Activated CD8-positive, alpha-beta T cell treated with anti-CD3 and anti-CD28 coated beads, Interleukin-2, amount 10 ng/mL, durations not matched to agents 7 days and 5 days (primary cell): ENCODE measurements at regions not wholly inside any gene's neighbourhood (a gene's known extent, or its start where the extent isn't known, plus 50 kb on each side); places are given as distances from the start of the nearest gene placed in this dataset.

Experiments
- ATAC-seq: fragments of 150-1000 bp; cut with Tn5 transposase; one replicate; pipeline ENCODE4 v1.10.0; 2021; ENCODE audit warnings: moderate library complexity
- CTCF ChIA-PET: fragments of 350-600 bp; sonication (Branson Sonifier 250); formaldehyde crosslinking; loops from one replicate; lab custom pipeline; 2021; ENCODE audit warnings: antibody characterized with exemption; lab: Charles Lee
- POLR2A ChIA-PET: fragments of 350-600 bp; sonication (Branson Sonifier 250); formaldehyde crosslinking; loops from one replicate; lab custom pipeline; 2021; ENCODE audit warnings: antibody characterized with exemption; lab: Charles Lee
- DNase-seq: peaks from one replicate; pipeline ENCODE4 v3.0.0-alpha.2; 2020
- H3K27ac Mint-ChIP-seq: one replicate; pipeline ENCODE4 v1.8.0; 2021; ENCODE audit warnings: mild to moderate bottlenecking, mixed read lengths
- H3K27me3 Mint-ChIP-seq: one replicate; pipeline ENCODE4 v1.8.0; 2021; ENCODE audit warnings: low read depth, mixed read lengths
- H3K36me3 Mint-ChIP-seq: one replicate; pipeline ENCODE4 v1.8.0; 2021; ENCODE audit warnings: low read depth, mixed read lengths
- H3K4me1 Mint-ChIP-seq: one replicate; pipeline ENCODE4 v1.8.0; 2021; ENCODE audit warnings: low read depth, mixed read lengths
- H3K4me3 Mint-ChIP-seq: one replicate; pipeline ENCODE4 v1.8.0; 2021; ENCODE audit warnings: mild to moderate bottlenecking, mixed read lengths
- H3K9me3 Mint-ChIP-seq: one replicate; pipeline ENCODE4 v1.8.0; 2022; ENCODE audit warnings: mixed read lengths; ENCODE audit not compliant: insufficient read depth

DNA sequence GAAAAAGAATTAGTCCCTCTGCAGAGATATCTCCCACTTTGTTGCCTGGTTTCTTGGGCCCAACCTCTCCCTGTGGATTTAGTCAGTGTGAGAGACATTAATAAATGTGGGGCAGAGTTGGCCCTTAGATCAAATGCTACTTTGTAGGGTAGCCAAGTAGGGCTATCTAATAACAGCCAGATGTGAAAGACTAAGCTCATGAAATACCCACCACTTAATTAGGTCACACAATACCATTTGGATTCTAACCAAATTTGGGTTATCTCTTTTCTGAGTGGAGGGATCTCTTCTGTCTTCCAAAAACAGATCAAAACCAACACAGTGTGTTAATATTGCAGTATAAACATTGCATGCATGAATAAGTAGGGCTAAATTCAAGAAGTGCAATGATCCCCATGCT, 626.8 kb upstream of the ZEB2 start:
- H3K27ac Mint-ChIP-seq: no peak overlapping the region
- H3K9me3 Mint-ChIP-seq: no peaks in the 10 kb centered on the region
- no peaks in the 10 kb centered on the region for H3K27me3 Mint-ChIP-seq
- no peak for ATAC-seq
- H3K36me3 Mint-ChIP-seq: no peaks in the 10 kb centered on the region
- ChIA-PET POLR2A (no interaction called here), CTCF (no interaction called here)
- H3K4me1 Mint-ChIP-seq: no peaks in the 10 kb centered on the region
- DNase-seq: no peak
- H3K4me3 Mint-ChIP-seq: no peak overlapping the region

DNA sequence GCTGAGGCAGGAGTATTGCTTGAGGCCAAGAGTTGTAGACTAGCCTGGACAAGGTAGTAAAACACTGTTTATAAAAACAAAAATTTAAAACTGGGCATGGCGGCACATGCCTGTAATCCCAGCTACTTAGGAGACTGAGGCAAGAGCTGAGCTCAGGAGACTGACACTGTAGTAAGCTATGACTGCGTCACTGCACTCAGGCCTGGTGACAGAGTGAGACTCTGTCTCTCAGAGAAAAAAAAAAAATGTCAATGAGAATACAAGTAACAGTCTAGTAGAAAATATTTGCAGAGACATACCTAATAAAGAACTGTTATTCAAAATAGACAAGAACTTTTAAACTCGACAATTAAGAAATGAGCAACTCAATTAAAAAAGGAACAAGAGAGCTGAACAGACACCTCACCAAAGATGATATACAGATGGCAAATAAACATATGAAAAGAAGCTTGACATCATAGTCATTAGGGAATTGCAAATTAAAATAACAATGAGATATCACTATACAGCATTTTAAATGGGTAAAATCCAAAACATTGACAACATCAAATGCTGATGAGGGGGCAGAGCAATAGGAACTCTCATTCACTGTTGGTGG, 624.3 kb upstream of the ZEB2 start:
- Mint-ChIP-seq H3K9me3 (no peaks in the 10 kb centered on the region), H3K4me3 (no peak overlapping the region), H3K36me3 (no peaks in the 10 kb centered on the region), H3K4me1 (no peaks in the 10 kb centered on the region), H3K27ac (no peak overlapping the region), H3K27me3 (no peaks in the 10 kb centered on the region)
- ATAC-seq (no peak), DNase-seq (no peak)
- CTCF ChIA-PET: interaction anchor here (0.7 kb wide), 1 partner anchor 27 kb away, joined by 3 read pairs; no protein-coding TSS in a partner anchor
- POLR2A ChIA-PET: no interaction called here

GRCh38 chr2:145141981-145142380, 622.1 kb upstream of the ZEB2 start:
- Mint-ChIP-seq H3K27me3 (no peaks in the 10 kb centered on the region), H3K9me3 (no peaks in the 10 kb centered on the region), H3K27ac (no peak overlapping the region), H3K4me3 (no peak overlapping the region), H3K36me3 (no peaks in the 10 kb centered on the region), H3K4me1 (no peaks in the 10 kb centered on the region)
- DNase-seq (no peak), ATAC-seq (no peak)
- POLR2A ChIA-PET: no interaction called here
- CTCF ChIA-PET: no interaction called here

- no peaks in the 10 kb centered on the region for H3K27me3 Mint-ChIP-seq
- ATAC-seq (no peak), DNase-seq (no peak)
- CTCF ChIA-PET: no interaction called here
- no peak overlapping the region for H3K4me3 Mint-ChIP-seq
- no peaks in the 10 kb centered on the region for H3K9me3 Mint-ChIP-seq
- no peak overlapping the region for H3K27ac Mint-ChIP-seq
- POLR2A ChIA-PET: no interaction called here
- H3K36me3 Mint-ChIP-seq: no peaks in the 10 kb centered on the region
- no peaks in the 10 kb centered on the region for H3K4me1 Mint-ChIP-seq
Observed at GRCh38 chr2:145140658-145141057, 620.7 kb upstream of the ZEB2 start.

- Mint-ChIP-seq H3K9me3 (no peaks in the 10 kb centered on the region), H3K36me3 (no peaks in the 10 kb centered on the region), H3K4me3 (no peak overlapping the region), H3K27ac (no peak overlapping the region), H3K4me1 (no peaks in the 10 kb centered on the region), H3K27me3 (no peaks in the 10 kb centered on the region)
- POLR2A ChIA-PET: no interaction called here
- CTCF ChIA-PET: no interaction called here
- ATAC-seq (no peak), DNase-seq (no peak)
Observed at GRCh38 chr2:145138626-145139025, 618.7 kb upstream of the ZEB2 start.

DNA sequence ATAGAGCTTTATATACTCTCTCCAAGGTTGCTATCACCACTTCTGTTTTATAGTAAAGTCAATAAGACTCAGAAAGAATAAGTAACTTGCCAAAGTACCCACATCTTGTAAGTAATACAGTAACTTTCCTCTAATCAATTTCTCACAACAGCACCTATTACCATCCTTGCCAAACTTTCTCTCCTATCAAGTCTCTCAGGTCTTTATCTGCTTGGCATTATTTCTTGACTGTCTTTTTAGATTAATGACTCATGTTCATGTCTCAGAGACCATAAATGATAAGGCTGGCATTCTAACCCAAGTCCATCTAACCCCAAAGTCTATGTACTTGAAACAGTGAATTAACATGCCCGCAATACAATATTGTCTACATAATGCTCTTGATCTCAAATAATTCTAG, 618.0 kb upstream of the ZEB2 start:
- no peaks in the 10 kb centered on the region for H3K9me3 Mint-ChIP-seq
- H3K27ac Mint-ChIP-seq: no peak overlapping the region
- POLR2A ChIA-PET: no interaction called here
- no peak overlapping the region for H3K4me3 Mint-ChIP-seq
- ATAC-seq (no peak), DNase-seq (no peak)
- CTCF ChIA-PET: no interaction called here
- no peaks in the 10 kb centered on the region for H3K36me3 Mint-ChIP-seq
- no peaks in the 10 kb centered on the region for H3K4me1 Mint-ChIP-seq
- no peaks in the 10 kb centered on the region for H3K27me3 Mint-ChIP-seq

GRCh38 chr2:145137211-145137610, 617.3 kb upstream of the ZEB2 start:
- ATAC-seq (no peak), DNase-seq (no peak)
- ChIA-PET POLR2A (no interaction called here), CTCF (no interaction called here)
- Mint-ChIP-seq H3K27me3 (no peaks in the 10 kb centered on the region), H3K9me3 (no peaks in the 10 kb centered on the region), H3K4me1 (no peaks in the 10 kb centered on the region), H3K36me3 (no peaks in the 10 kb centered on the region), H3K27ac (no peak overlapping the region), H3K4me3 (no peak overlapping the region)

- Mint-ChIP-seq H3K4me1 (no peaks in the 10 kb centered on the region), H3K27ac (no peak overlapping the region), H3K27me3 (no peaks in the 10 kb centered on the region), H3K4me3 (no peak overlapping the region), H3K36me3 (no peaks in the 10 kb centered on the region), H3K9me3 (no peaks in the 10 kb centered on the region)
- DNase-seq (no peak), ATAC-seq (no peak)
- ChIA-PET CTCF (no interaction called here), POLR2A (no interaction called here)
Observed at GRCh38 chr2:145136702-145137101, 616.8 kb upstream of the ZEB2 start.

DNA sequence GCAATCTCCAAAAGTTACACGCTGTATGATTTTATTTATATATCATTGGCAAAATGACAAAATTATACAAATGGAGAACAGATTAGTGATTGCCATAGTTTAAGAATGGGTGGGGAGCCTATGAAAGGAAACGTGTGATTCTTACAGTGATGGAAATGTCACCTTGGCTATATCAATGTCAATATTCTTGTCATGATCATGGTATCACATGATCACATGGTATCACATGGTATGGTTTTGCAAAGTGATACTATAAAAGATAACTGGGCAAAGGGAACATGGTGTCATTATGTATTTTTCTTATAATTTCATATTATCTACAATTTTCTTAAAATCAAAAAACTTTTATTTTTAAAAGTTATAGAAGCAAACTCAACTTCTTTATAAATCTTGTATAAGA, 606.2 kb upstream of the ZEB2 start:
- no peak overlapping the region for H3K27ac Mint-ChIP-seq

GRCh38 chr2:145124085-145124484, 604.2 kb upstream of the ZEB2 start:
- Mint-ChIP-seq H3K4me3 (no peak overlapping the region), H3K27ac (no peak overlapping the region), H3K27me3 (no peaks in the 10 kb centered on the region), H3K4me1 (no peaks in the 10 kb centered on the region), H3K36me3 (no peaks in the 10 kb centered on the region), H3K9me3 (no peaks in the 10 kb centered on the region)
- ChIA-PET POLR2A (no interaction called here), CTCF (no interaction called here)
- no peak for ATAC-seq
- no peak for DNase-seq

More for the DNA sequence above, 606.2 kb upstream of the ZEB2 start:
- Mint-ChIP-seq H3K36me3 (no peaks in the 10 kb centered on the region), H3K4me3 (no peak overlapping the region), H3K4me1 (no peaks in the 10 kb centered on the region), H3K9me3 (no peaks in the 10 kb centered on the region), H3K27me3 (no peaks in the 10 kb centered on the region)
- CTCF ChIA-PET: no interaction called here
- POLR2A ChIA-PET: no interaction called here
- no peak for ATAC-seq
- no peak for DNase-seq

DNA sequence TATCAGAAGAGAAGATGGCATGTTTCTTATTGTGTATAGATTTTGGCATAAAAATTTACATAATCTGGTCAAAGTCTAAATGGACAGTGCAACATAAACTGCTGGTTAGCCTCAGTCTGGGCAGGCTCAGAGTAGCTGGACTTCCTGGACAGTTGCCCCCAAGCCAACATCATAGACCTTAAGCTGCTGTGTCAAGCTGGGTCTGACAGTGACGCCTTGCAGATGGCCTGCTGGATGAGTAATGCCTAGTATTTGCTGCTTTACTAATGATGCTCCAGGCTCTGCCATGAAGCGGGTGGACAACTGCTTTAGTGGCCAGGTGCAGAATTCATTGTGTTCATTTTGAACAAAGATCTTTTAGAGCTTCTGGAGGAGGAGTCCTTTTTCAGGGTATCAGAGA, 603.7 kb upstream of the ZEB2 start:
- CTCF ChIA-PET: no interaction called here
- H3K9me3 Mint-ChIP-seq: no peaks in the 10 kb centered on the region

DNA sequence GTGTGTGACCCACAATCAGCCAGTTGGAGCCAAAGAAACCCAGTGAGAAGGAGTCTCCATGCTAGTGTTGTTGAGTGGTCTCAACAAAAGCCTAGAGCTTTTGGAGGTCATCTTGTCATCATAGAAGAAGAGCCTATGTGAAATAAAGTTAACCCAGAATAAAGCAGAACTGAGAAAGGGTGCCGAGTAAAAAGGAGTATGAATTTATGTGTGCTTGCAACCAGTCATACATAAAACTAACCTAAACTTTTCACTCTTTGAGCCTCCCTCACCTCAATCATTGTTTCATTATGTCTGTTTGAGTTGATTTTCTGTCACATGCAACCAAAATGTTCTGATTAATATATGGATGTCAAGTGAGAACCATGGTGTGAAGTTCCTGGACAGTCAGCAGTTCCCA, 599.3 kb upstream of the ZEB2 start:
- ATAC-seq (no peak), DNase-seq (no peak)
- Mint-ChIP-seq H3K27me3 (no peaks in the 10 kb centered on the region), H3K4me3 (no peak overlapping the region), H3K9me3 (no peaks in the 10 kb centered on the region), H3K4me1 (no peaks in the 10 kb centered on the region), H3K27ac (no peak overlapping the region), H3K36me3 (no peaks in the 10 kb centered on the region)
- CTCF ChIA-PET: no interaction called here
- POLR2A ChIA-PET: no interaction called here

More for the DNA sequence above, 603.7 kb upstream of the ZEB2 start:
- Mint-ChIP-seq H3K27ac (no peak overlapping the region), H3K4me3 (no peak overlapping the region), H3K27me3 (no peaks in the 10 kb centered on the region), H3K36me3 (no peaks in the 10 kb centered on the region), H3K4me1 (no peaks in the 10 kb centered on the region)
- POLR2A ChIA-PET: no interaction called here
- DNase-seq: no peak
- no peak for ATAC-seq
